SK-N-SH treated with all-trans-retinoic acid at 6 μM for 48 hours (cell line): ENCODE measurements at regions not wholly inside any gene's neighbourhood (a gene's known extent, or its start where the extent isn't known, plus 50 kb on each side); places are given as distances from the start of the nearest gene placed in this dataset.

Experiments
- ARNTL ChIP-seq: fragments of 450-650 bp; formaldehyde crosslinking; IDR thresholded peaks from 2 replicates; pipeline ENCODE4 v1.5.0; 2020; ENCODE audit warnings: low read depth, mild to moderate bottlenecking, moderate library complexity, borderline replicate concordance
- OSR1 ChIP-seq: fragments of 250-450 bp; sonication (Bioruptor Pico); IDR thresholded peaks from 2 replicates; pipeline ENCODE4 v1.8.0; 2022; ENCODE audit warnings: moderate library complexity, mild to moderate bottlenecking, inconsistent platforms
- PATZ1 ChIP-seq: fragments of 250-450 bp; sonication (Bioruptor Pico); IDR thresholded peaks from 2 replicates; pipeline ENCODE4 v1.8.0; 2020; ENCODE audit warnings: mild to moderate bottlenecking, moderate library complexity, borderline replicate concordance
- POU6F1 ChIP-seq: fragments of 250-450 bp; sonication (Bioruptor Pico); IDR thresholded peaks from 2 replicates; pipeline ENCODE4 v1.8.0; 2021; ENCODE audit warnings: low read depth, mild to moderate bottlenecking, moderate library complexity, borderline replicate concordance
- PPARA ChIP-seq: fragments of 250-450 bp; sonication (Bioruptor Pico); IDR thresholded peaks from 2 replicates; pipeline ENCODE4 v1.5.0; 2020; ENCODE audit warnings: mild to moderate bottlenecking, borderline replicate concordance
- RARB ChIP-seq: fragments of 250-450 bp; sonication (Bioruptor Pico); IDR thresholded peaks from 2 replicates; pipeline ENCODE4 v1.8.0; 2021; ENCODE audit warnings: mild to moderate bottlenecking, moderate library complexity
- TSHZ2 ChIP-seq: fragments of 250-450 bp; sonication (Bioruptor Pico); IDR thresholded peaks from 2 replicates; pipeline ENCODE4 v1.5.0; 2020; ENCODE audit warnings: mild to moderate bottlenecking, moderate library complexity
- ZC3H10 ChIP-seq: fragments of 250-450 bp; sonication (Bioruptor Pico); IDR thresholded peaks from 2 replicates; pipeline ENCODE4 v1.5.1; 2021; ENCODE audit warnings: mild to moderate bottlenecking, moderate library complexity
- ZFP3 ChIP-seq: fragments of 250-450 bp; sonication (Bioruptor Pico); IDR thresholded peaks from 2 replicates; pipeline ENCODE4 v1.5.0; 2020; ENCODE audit warnings: mild to moderate bottlenecking, moderate library complexity
- ZFP30 ChIP-seq: fragments of 450-650 bp; formaldehyde crosslinking; IDR thresholded peaks from 2 replicates; pipeline ENCODE4 v1.5.0; 2022; ENCODE audit warnings: mild to moderate bottlenecking, moderate library complexity
- ZNF565 ChIP-seq: fragments of 450-650 bp; formaldehyde crosslinking; conservative IDR thresholded peaks from 2 replicates; pipeline ENCODE4 v1.5.0; 2020; ENCODE audit warnings: low read depth, mild to moderate bottlenecking, moderate library complexity

GRCh38 chr7:16135658-16136057, 285.7 kb downstream of the CRPPA start:
- no peak for TF ChIP-seq PPARA (CRISPR knock-in tag)
- no peak for TF ChIP-seq ZFP3 (CRISPR knock-in tag)
- TF ChIP-seq ZNF565 (CRISPR knock-in tag): no peak
- no peak for TF ChIP-seq OSR1 (CRISPR knock-in tag)
- no peak for TF ChIP-seq ARNTL (CRISPR knock-in tag)
- TF ChIP-seq ZFP30 (CRISPR knock-in tag): no peak
- no peak for TF ChIP-seq TSHZ2
- no peak for TF ChIP-seq POU6F1 (CRISPR knock-in tag)
- no peak for TF ChIP-seq RARB (CRISPR knock-in tag)
- no peak for TF ChIP-seq PATZ1 (CRISPR knock-in tag)
- no peak for TF ChIP-seq ZC3H10
